Amygdala (tissue), 56 donors: ENCODE measurements at regions not wholly inside any gene's neighbourhood (a gene's known extent, or its start where the extent isn't known, plus 50 kb on each side); places are given as distances from the start of the nearest gene placed in this dataset.
"Not testable (repeated sequence)": the region's sequence is repeated elsewhere in the genome, so short reads cannot be mapped to it uniquely, and the experiment has no call there.

Source experiments
- DNase-seq, 56 donors: peaks; one replicate each; lab custom pipeline; 2025; lab: John Stamatoyannopoulos, UW

DNA sequence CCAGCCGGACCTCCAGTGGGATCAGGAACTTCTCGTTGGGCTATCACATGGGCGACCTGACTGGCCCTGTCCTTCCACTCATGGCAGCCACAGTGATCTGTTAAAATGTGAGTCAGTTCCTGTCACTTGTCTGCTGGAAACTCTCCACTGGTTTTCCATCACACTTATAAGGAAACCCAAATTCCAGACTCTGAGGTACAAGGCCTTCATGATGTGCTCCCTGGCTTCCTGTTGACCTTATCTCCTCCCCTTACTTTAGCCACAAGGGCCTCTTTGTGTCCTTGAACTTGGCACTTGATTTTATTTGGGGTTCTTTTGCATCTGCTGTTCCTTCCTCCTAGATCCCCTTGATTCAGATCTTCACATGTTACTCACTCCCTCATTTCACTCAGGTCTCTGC, 96.8 kb downstream of the TENT5C start:
- DNase-seq: no peak

- no peak for DNase-seq
These were observed 101.5 kb downstream of the TENT5C start for GRCh38 chr1:117707371-117707770.

GRCh38 chr1:117708323-117709248, 102.7 kb downstream of the TENT5C start:
- DNase-seq: peak in 2 of 56 donors; percentile 3 to 14

DNA sequence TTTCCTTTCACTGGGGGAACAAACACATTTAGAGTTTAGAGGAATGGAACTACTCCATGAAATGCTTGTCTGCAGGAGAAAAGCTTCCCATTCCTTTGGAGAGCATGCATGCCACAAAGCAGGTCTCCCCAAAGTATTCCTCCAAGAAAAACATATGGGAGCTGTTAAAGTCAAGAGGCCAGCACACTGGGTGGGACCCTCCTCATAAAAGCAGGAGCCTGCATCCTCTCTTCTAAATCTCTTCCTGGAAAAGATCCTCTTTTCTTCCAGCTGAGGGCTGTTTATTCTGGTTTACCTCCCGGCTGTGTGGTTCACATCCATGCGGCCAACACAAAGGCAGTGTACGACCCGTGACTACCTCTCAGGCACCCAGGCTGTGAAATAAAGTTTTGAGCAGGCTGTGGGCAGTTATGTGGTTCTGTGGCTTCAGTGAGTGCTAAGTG, 103.4 kb downstream of the TENT5C start:
- DNase-seq: no peak

DNA sequence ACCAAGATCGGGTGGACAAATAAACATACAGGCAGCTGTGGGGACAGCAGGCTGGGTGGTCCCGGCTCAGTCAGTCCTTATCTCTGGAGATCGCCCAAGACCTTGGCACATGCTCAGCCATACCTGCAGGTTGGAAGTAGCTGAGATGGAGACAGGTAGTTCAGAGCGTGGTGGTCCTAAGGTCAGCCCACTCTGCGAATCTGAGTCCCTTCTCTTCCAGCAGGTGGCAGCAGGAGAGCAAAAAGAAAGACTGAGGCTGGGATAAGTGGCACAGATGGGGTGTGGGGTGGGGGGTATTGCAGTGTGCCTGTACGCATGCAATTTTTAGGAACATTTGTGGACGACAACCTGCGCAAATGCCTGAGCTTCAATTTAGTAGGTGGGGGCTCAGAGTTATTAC, 104.9 kb downstream of the TENT5C start:
- DNase-seq: no peak

GRCh38 chr1:117712621-117713020, 106.8 kb downstream of the TENT5C start:
- no peak for DNase-seq

- no peak for DNase-seq
These were observed 108.7 kb downstream of the TENT5C start for GRCh38 chr1:117714546-117714945.

DNA sequence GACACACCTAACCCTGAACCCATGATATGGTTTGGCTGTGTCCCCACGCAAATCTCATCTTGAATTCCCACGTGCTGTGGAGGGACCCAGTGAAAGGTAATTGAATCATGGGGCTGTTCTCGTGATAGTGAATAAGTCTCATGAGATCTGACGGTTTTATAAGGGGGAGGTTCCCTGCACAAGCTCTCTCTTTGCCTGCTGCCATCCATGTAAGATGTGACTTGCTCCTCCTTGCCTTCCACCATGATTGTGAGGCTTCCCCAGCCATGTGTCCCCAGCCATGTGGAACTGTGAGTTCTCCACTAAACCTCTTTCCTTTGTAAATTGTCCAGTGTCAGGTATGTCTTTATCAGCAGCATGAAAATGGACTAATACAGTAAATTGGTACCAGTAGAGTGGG, 110.2 kb downstream of the TENT5C start:
- not testable (repeated sequence) for DNase-seq

DNA sequence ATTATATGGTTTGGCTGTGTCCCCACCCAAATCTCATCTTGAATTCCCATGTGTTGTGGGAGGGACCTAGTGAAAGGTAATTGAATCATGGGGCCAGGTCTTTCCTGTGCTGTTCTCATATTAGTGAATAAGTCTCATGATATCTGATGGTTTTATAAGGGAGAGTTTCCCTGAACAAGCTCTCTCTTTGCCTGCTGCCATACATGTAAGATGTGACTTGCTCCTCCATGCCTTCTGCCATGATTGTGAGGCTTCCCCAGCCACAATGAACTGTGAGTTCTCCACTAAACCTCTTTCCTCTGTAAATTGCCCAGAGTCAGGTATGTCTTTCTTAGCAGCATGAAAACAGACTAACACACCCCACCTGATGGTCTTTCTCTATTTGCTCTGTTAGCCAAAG, 112.1 kb downstream of the TENT5C start:
- DNase-seq: not testable (repeated sequence)

DNA sequence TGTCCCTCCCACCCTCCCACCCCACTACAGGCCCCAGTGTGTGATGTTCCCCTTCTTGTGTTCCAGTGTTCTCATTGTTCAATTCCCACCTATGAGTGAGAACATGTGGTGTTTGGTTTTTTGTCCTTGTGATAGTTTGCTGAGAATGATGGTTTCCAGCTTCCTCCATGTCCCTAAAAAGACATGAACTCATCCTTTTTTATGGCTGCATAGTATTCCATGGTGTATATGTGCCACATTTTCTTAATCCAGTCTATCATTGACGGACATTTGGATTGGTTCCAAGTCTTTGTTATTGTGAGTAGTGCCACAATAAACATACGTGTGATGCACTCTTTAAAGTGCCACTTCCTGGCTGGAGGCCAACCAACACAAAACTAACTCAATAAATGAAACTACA, 112.7 kb downstream of the TENT5C start:
- DNase-seq: not testable (repeated sequence)

- no peak for DNase-seq
These were observed 113.2 kb downstream of the TENT5C start for GRCh38 chr1:117719004-117719403.

- DNase-seq: no peak
These were observed 126.4 kb downstream of the TENT5C start for GRCh38 chr1:117732065-117732797.

- no peak for DNase-seq
These were observed 127.1 kb downstream of the TENT5C start for GRCh38 chr1:117732956-117733355.

DNA sequence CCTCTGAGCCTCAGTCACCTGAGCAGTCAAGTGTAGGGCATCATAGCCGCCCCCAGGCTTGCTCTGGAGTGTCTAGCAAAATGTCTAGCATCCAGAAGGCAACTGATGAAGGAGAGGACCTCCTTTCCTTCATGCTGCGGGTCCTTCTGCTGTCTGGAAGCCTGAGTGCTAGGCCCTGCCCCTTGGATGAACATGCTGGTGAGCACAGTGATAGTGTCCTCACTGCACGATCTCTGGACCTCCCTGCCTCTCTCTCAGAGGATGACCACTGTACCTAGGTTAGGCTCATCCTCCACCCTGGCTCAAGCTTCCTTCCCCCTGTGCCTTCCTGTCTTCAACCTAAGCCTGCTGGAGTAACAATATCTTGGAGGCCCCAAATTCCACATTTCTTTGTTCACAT, 128.6 kb downstream of the TENT5C start:
- no peak for DNase-seq

DNA sequence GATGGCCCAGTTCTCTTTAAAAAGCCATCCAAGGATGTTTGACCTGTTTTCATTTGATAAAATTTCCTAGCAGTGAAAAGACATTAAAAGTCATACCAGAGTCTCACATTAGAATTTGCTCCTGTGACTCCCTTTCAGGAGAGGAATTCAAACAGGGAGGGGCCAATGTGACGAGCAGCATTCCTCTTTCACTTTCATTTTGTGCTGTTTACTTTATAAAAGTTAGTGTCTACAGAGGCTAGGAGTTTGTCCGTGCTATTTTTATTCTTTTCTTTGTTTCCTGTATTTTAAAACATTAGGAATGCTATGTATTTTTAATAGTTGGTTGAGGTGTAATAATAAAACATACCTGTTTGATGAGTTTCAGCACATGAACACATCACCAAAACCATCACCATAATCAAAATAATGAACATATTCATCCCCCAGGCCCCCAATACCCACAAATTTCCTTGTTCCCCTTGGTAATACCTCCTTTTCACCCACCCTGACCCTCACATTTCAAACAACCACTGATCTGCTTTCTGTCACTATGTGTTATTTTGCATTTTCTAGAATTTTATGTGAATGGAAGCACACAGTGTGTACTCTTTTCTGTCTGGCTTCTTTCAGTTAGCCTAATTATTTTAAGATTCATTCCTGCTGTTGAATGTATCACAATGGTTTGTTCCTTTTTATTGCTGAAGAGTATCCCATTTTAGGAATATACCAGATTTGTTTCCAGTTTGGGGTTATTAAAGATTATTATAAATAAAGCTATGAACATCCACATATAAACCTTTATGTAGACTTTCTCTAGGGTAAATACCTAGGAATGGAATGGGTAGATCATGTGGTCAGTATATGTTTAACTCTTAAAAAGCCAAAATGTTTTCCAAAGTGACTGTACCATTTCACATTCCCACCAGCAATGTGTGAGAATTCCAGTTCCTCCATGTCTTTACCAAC, 129.5 kb downstream of the TENT5C start:
- no peak for DNase-seq

GRCh38 chr1:117739504-117739903, 133.7 kb downstream of the TENT5C start:
- DNase-seq: no peak

- DNase-seq: no peak
These were observed 134.6 kb downstream of the TENT5C start for GRCh38 chr1:117740496-117740895.

GRCh38 chr1:117746565-117746964, 140.7 kb downstream of the TENT5C start:
- DNase-seq: not testable (repeated sequence)

DNA sequence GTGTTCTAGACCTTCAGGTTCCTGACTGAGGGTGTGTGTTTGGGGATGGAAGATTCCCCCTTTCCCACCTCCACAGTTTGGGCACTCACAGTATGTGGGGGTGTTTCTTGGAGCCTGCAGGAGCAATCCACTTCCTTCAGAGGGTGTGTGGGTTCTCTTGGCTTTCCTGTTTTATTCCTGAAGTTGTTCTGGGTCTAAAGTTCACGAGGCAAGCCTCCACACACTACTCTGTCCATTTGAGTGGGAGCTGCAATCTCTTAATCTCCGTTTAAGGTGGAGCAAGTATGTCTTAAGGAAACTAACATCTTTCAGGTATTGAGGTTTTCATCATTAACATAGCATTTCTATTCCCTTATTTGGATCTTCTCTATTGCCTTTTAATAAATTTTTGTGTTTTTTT, 141.8 kb downstream of the TENT5C start:
- DNase-seq: no peak

GRCh38 chr1:117751321-117751720, 145.5 kb downstream of the TENT5C start:
- no peak for DNase-seq

- DNase-seq: no peak
These were observed 146.8 kb downstream of the TENT5C start for GRCh38 chr1:117752661-117753060.
